HUES6 (cell line): ENCODE measurements at regions not wholly inside any gene's neighbourhood (a gene's known extent, or its start where the extent isn't known, plus 50 kb on each side); places are given as distances from the start of the nearest gene placed in this dataset.

Source experiments
- H3K27ac ChIP-seq: 2 replicates; pipeline ENCODE4 v1.7.0; 2013; ENCODE audit warnings: low read depth, mild to moderate bottlenecking, low read length, inconsistent platforms
- H3K27me3 ChIP-seq: 2 replicates; pipeline ENCODE4 v1.6.1; 2013; ENCODE audit warnings: low read length; ENCODE audit not compliant: control insufficient read depth, insufficient read depth
- H3K36me3 ChIP-seq: 2 replicates; pipeline ENCODE4 v1.6.1; 2013; ENCODE audit warnings: low read length; ENCODE audit not compliant: control insufficient read depth, insufficient read depth
- H3K4me1 ChIP-seq: 2 replicates; pipeline ENCODE4 v1.6.1; 2013; ENCODE audit warnings: low read length; ENCODE audit not compliant: control insufficient read depth, insufficient read depth
- H3K4me3 ChIP-seq: 2 replicates; pipeline ENCODE4 v1.5.1; 2013; ENCODE audit warnings: low read depth, low read length
- H3K9ac ChIP-seq: one replicate; pipeline ENCODE4 v1.6.1; 2013; ENCODE audit warnings: mild to moderate bottlenecking, low read length
- H3K9me3 ChIP-seq: 2 replicates; pipeline ENCODE4 v1.6.1; 2013; ENCODE audit warnings: low read depth, low read length; ENCODE audit not compliant: control insufficient read depth, insufficient read depth

- H3K27ac ChIP-seq, result no peak overlapping the region
- no peaks in the 10 kb centered on the region for H3K36me3 ChIP-seq
- H3K9ac ChIP-seq, result no peak overlapping the region
- H3K9me3 ChIP-seq, result no peaks in the 10 kb centered on the region
- no peaks in the 10 kb centered on the region for H3K4me1 ChIP-seq
- peaks cover 6% of the 10 kb centered on the region; the same call in 1 of the 2 replicates for H3K27me3 ChIP-seq
- H3K4me3 ChIP-seq, result no peak overlapping the region
Observed at GRCh38 chr12:127254420-127254955, 1012.5 kb upstream of the TMEM132C start.

GRCh38 chr12:127257366-127257935, 1009.5 kb upstream of the TMEM132C start:
- no peak overlapping the region for H3K27ac ChIP-seq
- H3K9me3 ChIP-seq, result no peaks in the 10 kb centered on the region
- no peaks in the 10 kb centered on the region for H3K27me3 ChIP-seq
- no peaks in the 10 kb centered on the region for H3K36me3 ChIP-seq
- no peaks in the 10 kb centered on the region for H3K4me1 ChIP-seq
- no peak overlapping the region for H3K4me3 ChIP-seq
- no peak overlapping the region for H3K9ac ChIP-seq

- H3K27me3 ChIP-seq, result no peaks in the 10 kb centered on the region
- H3K27ac ChIP-seq, result no peak overlapping the region
- no peak overlapping the region for H3K4me3 ChIP-seq
- H3K9ac ChIP-seq, result no peak overlapping the region
- H3K9me3 ChIP-seq, result no peaks in the 10 kb centered on the region; the same call in 1 of the 2 replicates
- H3K36me3 ChIP-seq, result no peaks in the 10 kb centered on the region
- H3K4me1 ChIP-seq, result no peaks in the 10 kb centered on the region
Observed at GRCh38 chr12:127260531-127260930, 1006.4 kb upstream of the TMEM132C start.

- Histone ChIP-seq H3K27me3 (no peaks in the 10 kb centered on the region), H3K27ac (no peak overlapping the region), H3K4me1 (no peaks in the 10 kb centered on the region), H3K36me3 (no peaks in the 10 kb centered on the region), H3K4me3 (no peak overlapping the region), H3K9ac (no peak overlapping the region), H3K9me3 (no peaks in the 10 kb centered on the region; the same call in 1 of the 2 replicates)
Observed at GRCh38 chr12:127260999-127261398, 1006.0 kb upstream of the TMEM132C start.

GRCh38 chr12:127262615-127263014, 1004.4 kb upstream of the TMEM132C start:
- Histone ChIP-seq H3K9ac (no peak overlapping the region), H3K27me3 (peaks cover 8% of the 10 kb centered on the region; the same call in 1 of the 2 replicates), H3K36me3 (no peaks in the 10 kb centered on the region), H3K4me1 (no peaks in the 10 kb centered on the region), H3K4me3 (no peak overlapping the region), H3K27ac (no peak overlapping the region), H3K9me3 (no peaks in the 10 kb centered on the region; the same call in 1 of the 2 replicates)

GRCh38 chr12:127263621-127264020, 1003.3 kb upstream of the TMEM132C start:
- Histone ChIP-seq H3K9me3 (no peaks in the 10 kb centered on the region; the same call in 1 of the 2 replicates), H3K27ac (no peak overlapping the region), H3K27me3 (peaks cover 12% of the 10 kb centered on the region; the same call in 1 of the 2 replicates), H3K4me3 (no peak overlapping the region), H3K36me3 (no peaks in the 10 kb centered on the region), H3K9ac (no peak overlapping the region), H3K4me1 (no peaks in the 10 kb centered on the region)

GRCh38 chr12:127267128-127267527, 999.8 kb upstream of the TMEM132C start:
- H3K4me3 ChIP-seq, result no peak overlapping the region
- H3K9ac ChIP-seq, result no peak overlapping the region
- no peaks in the 10 kb centered on the region for H3K4me1 ChIP-seq
- peaks cover 12% of the 10 kb centered on the region; the same call in 1 of the 2 replicates for H3K27me3 ChIP-seq
- H3K9me3 ChIP-seq, result no peaks in the 10 kb centered on the region; the same call in 1 of the 2 replicates
- H3K27ac ChIP-seq, result no peak overlapping the region
- H3K36me3 ChIP-seq, result no peaks in the 10 kb centered on the region

GRCh38 chr12:127268213-127268612, 998.8 kb upstream of the TMEM132C start:
- no peak overlapping the region for H3K27ac ChIP-seq
- H3K9me3 ChIP-seq, result no peaks in the 10 kb centered on the region
- no peaks in the 10 kb centered on the region for H3K36me3 ChIP-seq
- H3K4me1 ChIP-seq, result no peaks in the 10 kb centered on the region
- H3K27me3 ChIP-seq, result peaks cover 12% of the 10 kb centered on the region; the same call in 1 of the 2 replicates
- no peak overlapping the region for H3K4me3 ChIP-seq
- no peak overlapping the region for H3K9ac ChIP-seq

- Histone ChIP-seq H3K4me3 (no peak overlapping the region), H3K4me1 (no peaks in the 10 kb centered on the region), H3K36me3 (no peaks in the 10 kb centered on the region), H3K27me3 (peaks cover 12% of the 10 kb centered on the region; the same call in 1 of the 2 replicates), H3K27ac (no peak overlapping the region), H3K9ac (no peak overlapping the region), H3K9me3 (no peaks in the 10 kb centered on the region)
Observed at GRCh38 chr12:127268706-127269425, 998.1 kb upstream of the TMEM132C start.

GRCh38 chr12:127270193-127270592, 996.8 kb upstream of the TMEM132C start:
- Histone ChIP-seq H3K9me3 (no peaks in the 10 kb centered on the region), H3K4me1 (no peaks in the 10 kb centered on the region), H3K27ac (no peak overlapping the region), H3K4me3 (no peak overlapping the region), H3K9ac (no peak overlapping the region), H3K27me3 (peaks cover 15% of the 10 kb centered on the region; the same call in 1 of the 2 replicates), H3K36me3 (no peaks in the 10 kb centered on the region)

- Histone ChIP-seq H3K36me3 (no peaks in the 10 kb centered on the region), H3K4me1 (no peaks in the 10 kb centered on the region), H3K9me3 (no peaks in the 10 kb centered on the region), H3K9ac (no peak overlapping the region), H3K4me3 (no peak overlapping the region), H3K27me3 (peaks cover 15% of the 10 kb centered on the region; the same call in 1 of the 2 replicates), H3K27ac (no peak overlapping the region)
Observed at GRCh38 chr12:127271776-127272175, 995.2 kb upstream of the TMEM132C start.
